Breast epithelium (tissue), 4 donors: ENCODE measurements at regions not wholly inside any gene's neighbourhood (a gene's known extent, or its start where the extent isn't known, plus 50 kb on each side); places are given as distances from the start of the nearest gene placed in this dataset.

Experiments used
- DNase-seq, 2 donors: peaks; one replicate each; pipeline ENCODE4 v3.0.0-alpha.2; 2019; ENCODE audit warnings: low spot score in 2 of 2
- H3K27ac ChIP-seq, 2 donors: fragments of 200-600 bp; sonication (generic) in 1 of 2; one replicate each; pipeline ENCODE4 v1.5.1; 2016 to 2019; ENCODE audit warnings: mild to moderate bottlenecking in 1 of 2
- H3K27me3 ChIP-seq, 2 donors: fragments of 200-600 bp; sonication (generic) in 1 of 2; one replicate each; pipeline versions ENCODE4 v1.5.1 to v1.6.0; 2017 to 2019; ENCODE audit warnings: control low read depth in 1 of 2, mild to moderate bottlenecking in 1 of 2
- H3K36me3 ChIP-seq: fragments of 200-600 bp; one replicate; pipeline ENCODE4 v1.5.1; 2019
- H3K4me1 ChIP-seq, 2 donors: fragments of 200-600 bp; sonication (generic); one replicate each; pipeline ENCODE4 v1.5.1; 2016 to 2019; ENCODE audit warnings: control low read depth in 1 of 2
- H3K4me3 ChIP-seq, 3 donors: fragments of 200-600 bp; sonication (generic); 1 replicate in 2 of 3; 2 replicates in 1 of 3; pipeline ENCODE4 v1.5.1; 2016 to 2019; ENCODE audit warnings: mild to moderate bottlenecking in 3 of 3, moderate library complexity in 2 of 3
- H3K9me3 ChIP-seq, 2 donors: fragments of 200-600 bp; sonication (generic) in 1 of 2; one replicate each; pipeline ENCODE4 v1.5.1; 2016 to 2019; ENCODE audit warnings: control low read depth in 1 of 2
- POLR2A ChIP-seq: fragments of 450-650 bp; IDR thresholded peaks from one replicate; pipeline ENCODE4 v1.6.1; 2016; ENCODE audit warnings: antibody characterized with exemption, mild to moderate bottlenecking, moderate library complexity
- POLR2AphosphoS5 ChIP-seq, 3 donors: sonication (generic); formaldehyde crosslinking; IDR thresholded peaks; one replicate each; pipeline ENCODE4 v1.6.1; 2017; ENCODE audit warnings: antibody characterized with exemption in 3 of 3
- intact Hi-C: fragments of 100-400 bp; cut with DNase I; formaldehyde crosslinking; loops from one replicate; pipeline ENCODE4 v1.15.1; 2023; ENCODE audit warnings: low total_unique reads
- TF ChIP-seq, protein P1 (sequence below), 3 donors: fragments of 450-650 bp; IDR thresholded peaks; one replicate each; pipeline ENCODE4 v1.5.1; 2016 to 2017; ENCODE audit warnings: antibody characterized with exemption in 3 of 3, mild to moderate bottlenecking in 3 of 3, moderate library complexity in 3 of 3

DNA sequence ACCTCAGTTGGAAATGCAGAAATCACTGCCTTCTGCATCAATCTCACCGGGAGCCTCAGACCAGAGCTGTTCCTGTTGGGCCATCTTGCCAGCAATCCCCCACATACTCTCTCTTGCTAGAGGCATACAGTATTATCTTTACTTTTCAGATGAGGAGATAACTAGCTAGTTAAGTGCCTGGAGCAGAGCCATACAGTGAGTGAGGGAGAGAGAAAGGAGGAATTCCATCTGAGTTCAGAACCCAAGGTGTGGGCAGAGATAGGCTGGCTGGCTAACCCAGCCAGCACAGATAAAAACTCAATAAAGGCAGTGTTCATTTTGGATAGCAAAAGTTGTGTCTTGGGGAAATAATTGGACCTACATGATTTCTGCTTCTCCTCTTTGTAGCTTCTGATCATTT lies 268.0 kb upstream of the KIF2A start:
- Histone ChIP-seq H3K9me3 (peaks cover 0 to 18% of the 10 kb centered on the region in 2 donors), H3K27ac (no peak overlapping the region), H3K4me1 (no peaks in the 10 kb centered on the region), H3K4me3 (no peak overlapping the region), H3K36me3 (no peaks in the 10 kb centered on the region), H3K27me3 (no peaks in the 10 kb centered on the region)
- TF ChIP-seq POLR2A (no peak), POLR2AphosphoS5 (IDR thresholded peaks at IDR 0.05) (no peak)
- TF ChIP-seq, protein P1, sequence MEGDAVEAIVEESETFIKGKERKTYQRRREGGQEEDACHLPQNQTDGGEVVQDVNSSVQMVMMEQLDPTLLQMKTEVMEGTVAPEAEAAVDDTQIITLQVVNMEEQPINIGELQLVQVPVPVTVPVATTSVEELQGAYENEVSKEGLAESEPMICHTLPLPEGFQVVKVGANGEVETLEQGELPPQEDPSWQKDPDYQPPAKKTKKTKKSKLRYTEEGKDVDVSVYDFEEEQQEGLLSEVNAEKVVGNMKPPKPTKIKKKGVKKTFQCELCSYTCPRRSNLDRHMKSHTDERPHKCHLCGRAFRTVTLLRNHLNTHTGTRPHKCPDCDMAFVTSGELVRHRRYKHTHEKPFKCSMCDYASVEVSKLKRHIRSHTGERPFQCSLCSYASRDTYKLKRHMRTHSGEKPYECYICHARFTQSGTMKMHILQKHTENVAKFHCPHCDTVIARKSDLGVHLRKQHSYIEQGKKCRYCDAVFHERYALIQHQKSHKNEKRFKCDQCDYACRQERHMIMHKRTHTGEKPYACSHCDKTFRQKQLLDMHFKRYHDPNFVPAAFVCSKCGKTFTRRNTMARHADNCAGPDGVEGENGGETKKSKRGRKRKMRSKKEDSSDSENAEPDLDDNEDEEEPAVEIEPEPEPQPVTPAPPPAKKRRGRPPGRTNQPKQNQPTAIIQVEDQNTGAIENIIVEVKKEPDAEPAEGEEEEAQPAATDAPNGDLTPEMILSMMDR (IDR thresholded peaks at IDR 0.05): no peak
- DNase-seq: no peak
- intact Hi-C loops: no loop called here

DNA sequence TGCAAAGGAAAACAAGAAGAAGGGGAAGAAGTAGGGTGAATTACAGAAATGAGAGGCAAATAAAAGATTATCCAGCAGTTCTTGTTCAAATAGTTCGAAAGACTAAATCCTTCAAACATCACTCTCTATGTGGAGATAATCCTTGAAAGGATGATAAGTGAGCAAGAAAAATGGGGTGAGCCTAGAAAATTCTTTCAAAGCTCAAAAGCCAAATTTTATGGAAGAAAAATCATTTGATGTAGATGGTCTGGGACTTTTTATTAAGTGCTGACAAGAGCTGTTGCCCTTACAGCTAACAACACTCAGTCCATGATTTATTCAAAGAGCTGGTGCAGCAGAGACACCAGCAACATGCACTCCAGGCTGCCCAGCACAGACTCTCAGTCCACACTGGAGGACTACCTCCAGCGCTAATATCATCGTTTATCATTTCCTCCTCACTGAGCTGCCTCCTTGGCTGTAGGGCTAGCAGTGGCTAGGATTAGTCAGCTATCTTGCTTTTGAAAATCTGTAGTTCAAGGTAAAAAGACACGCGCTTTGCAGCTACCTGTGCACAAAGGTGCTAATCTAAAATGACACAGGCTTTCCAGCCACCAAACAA lies 264.8 kb upstream of the KIF2A start:
- intact Hi-C loops: loop anchor here (5.0 kb wide), 1 partner anchor 579 kb away; no protein-coding TSS in a partner anchor
- Histone ChIP-seq H3K4me3 (no peak overlapping the region), H3K27ac (no peak overlapping the region), H3K4me1 (no peaks in the 10 kb centered on the region), H3K9me3 (peaks cover 0 to 4% of the 10 kb centered on the region in 2 donors), H3K27me3 (no peaks in the 10 kb centered on the region), H3K36me3 (no peaks in the 10 kb centered on the region)
- no peak for DNase-seq
- no peak for TF ChIP-seq POLR2AphosphoS5 (IDR thresholded peaks at IDR 0.05)
- TF ChIP-seq POLR2A: no peak
- TF ChIP-seq, protein P1 (IDR thresholded peaks at IDR 0.05): no peak

DNA sequence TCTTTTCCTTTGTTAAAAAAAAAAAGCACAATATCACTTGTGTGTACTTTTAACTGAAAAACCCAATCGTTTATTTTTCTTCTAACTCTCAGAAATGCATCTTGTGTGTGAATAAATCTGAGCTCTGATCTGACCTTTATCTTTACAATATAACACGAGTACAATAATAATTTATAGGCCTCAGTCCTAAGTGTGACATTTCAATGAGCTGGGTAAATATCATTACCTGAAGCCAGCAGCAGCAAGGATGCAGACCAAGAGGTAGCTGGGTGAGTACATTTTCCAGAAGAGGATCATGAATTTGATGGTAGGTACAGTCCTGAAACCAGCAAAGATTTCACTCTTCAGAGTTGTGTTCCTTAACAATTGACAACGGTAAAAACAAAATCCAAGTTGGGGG lies 264.0 kb upstream of the KIF2A start:
- intact Hi-C loops: loop anchor here (5.0 kb wide), 1 partner anchor 580 kb away; no protein-coding TSS in a partner anchor
- no peak for DNase-seq
- Histone ChIP-seq H3K36me3 (no peaks in the 10 kb centered on the region), H3K9me3 (peaks cover 0 to 5% of the 10 kb centered on the region in 2 donors), H3K27ac (no peak overlapping the region), H3K4me1 (no peaks in the 10 kb centered on the region), H3K27me3 (no peaks in the 10 kb centered on the region), H3K4me3 (no peak overlapping the region)
- TF ChIP-seq POLR2AphosphoS5 (IDR thresholded peaks at IDR 0.05) (no peak), POLR2A (no peak)
- TF ChIP-seq, protein P1 (IDR thresholded peaks at IDR 0.05): no peak

DNA sequence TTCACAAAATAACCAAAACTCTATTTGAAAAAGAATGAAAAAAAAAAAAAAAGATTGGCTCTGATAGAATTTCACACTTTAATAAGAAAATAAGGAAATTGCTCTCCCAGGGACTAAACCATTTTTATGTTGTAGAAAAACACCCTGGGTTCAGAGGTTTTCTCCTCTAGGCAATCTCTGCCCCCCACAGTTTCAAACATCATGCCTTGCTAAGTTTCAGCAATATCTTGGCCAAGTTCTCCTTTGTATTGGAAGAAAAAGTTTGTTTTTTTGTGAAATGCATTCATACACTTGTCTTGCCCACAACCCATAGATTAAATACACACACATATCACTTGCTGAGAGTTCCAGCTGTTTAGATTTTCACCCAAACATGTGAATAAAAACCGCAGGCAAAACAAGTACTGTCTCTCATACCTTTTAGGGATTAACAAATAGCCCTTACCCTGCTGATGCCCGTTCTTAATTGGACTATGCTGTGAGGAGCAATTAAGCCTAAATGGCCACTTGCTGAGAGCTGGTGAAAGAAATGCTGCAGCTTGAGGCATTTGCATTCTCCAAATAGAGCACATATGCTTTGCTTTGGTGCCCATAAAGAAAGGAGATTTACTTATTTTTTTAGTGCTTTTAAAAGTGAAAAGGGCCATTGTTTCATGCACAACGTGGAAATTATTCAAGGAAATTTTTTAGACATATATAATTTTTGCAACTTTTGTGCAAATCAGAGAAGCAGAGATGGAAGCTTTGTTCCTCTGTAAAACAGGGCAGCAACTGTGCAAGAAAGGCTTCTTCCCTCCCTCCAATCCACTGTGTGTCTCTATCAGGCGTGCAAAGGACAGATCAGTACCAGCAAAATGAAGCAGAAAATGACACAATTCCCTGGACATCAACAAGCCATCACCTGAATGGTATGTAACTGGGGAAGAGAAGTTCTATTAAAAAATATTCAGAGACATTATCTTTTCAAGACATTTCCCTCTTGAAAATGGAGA lies 262.4 kb upstream of the KIF2A start:
- Histone ChIP-seq H3K27ac (no peak overlapping the region), H3K4me3 (no peak overlapping the region), H3K4me1 (no peaks in the 10 kb centered on the region), H3K9me3 (peaks cover 0 to 5% of the 10 kb centered on the region in 2 donors), H3K36me3 (no peaks in the 10 kb centered on the region), H3K27me3 (no peaks in the 10 kb centered on the region)
- no peak for DNase-seq
- intact Hi-C loops: loop anchor here (5.0 kb wide), 1 partner anchor 581 kb away; no protein-coding TSS in a partner anchor
- TF ChIP-seq POLR2AphosphoS5 (IDR thresholded peaks at IDR 0.05) (no peak), POLR2A (no peak)
- TF ChIP-seq, protein P1 (IDR thresholded peaks at IDR 0.05): no peak

DNA sequence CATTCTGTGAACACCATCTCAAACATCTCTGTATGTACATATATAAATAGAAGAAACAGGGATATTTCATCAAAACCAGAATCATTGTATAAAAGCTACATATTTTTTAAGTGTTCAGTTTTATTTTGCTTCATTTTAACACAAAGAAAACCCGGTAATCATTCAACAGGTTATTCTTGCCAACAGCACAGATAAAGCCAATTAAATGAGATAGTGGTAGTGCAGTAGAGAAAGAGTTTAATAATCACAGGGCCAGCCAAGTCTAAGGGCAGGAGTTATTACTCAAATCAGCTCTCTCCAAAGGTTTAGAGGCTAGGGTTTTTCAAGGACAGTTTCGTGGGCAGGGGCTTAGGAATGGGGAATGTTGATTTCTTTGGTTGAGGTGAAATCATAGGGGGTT lies 261.0 kb upstream of the KIF2A start:
- Histone ChIP-seq H3K9me3 (peaks cover 0 to 5% of the 10 kb centered on the region in 2 donors), H3K27me3 (no peaks in the 10 kb centered on the region), H3K36me3 (no peaks in the 10 kb centered on the region), H3K4me1 (no peaks in the 10 kb centered on the region), H3K4me3 (no peak overlapping the region), H3K27ac (no peak overlapping the region)
- DNase-seq: no peak
- TF ChIP-seq POLR2A (no peak), POLR2AphosphoS5 (IDR thresholded peaks at IDR 0.05) (no peak)
- TF ChIP-seq, protein P1 (IDR thresholded peaks at IDR 0.05): no peak
- intact Hi-C loops: loop anchor here (5.0 kb wide), 1 partner anchor 583 kb away; no protein-coding TSS in a partner anchor
